H9 (cell line): ENCODE measurements at regions not wholly inside any gene's neighbourhood (a gene's known extent, or its start where the extent isn't known, plus 50 kb on each side); places are given as distances from the start of the nearest gene placed in this dataset.

Experiments used
- DNase-seq: peaks from one replicate; pipeline ENCODE4 v3.0.0-alpha.2; 2017
- H2AFZ ChIP-seq: one replicate; pipeline ENCODE4 v1.6.1; 2013; ENCODE audit warnings: mild to moderate bottlenecking, low read length, control low read depth, moderate library complexity
- H2AK5ac ChIP-seq: 2 replicates; pipeline ENCODE4 v1.6.1; 2013; ENCODE audit warnings: low read length, control low read depth, mixed read lengths; ENCODE audit not compliant: insufficient read length
- H2BK120ac ChIP-seq: one replicate; pipeline ENCODE4 v1.6.1; 2013; ENCODE audit warnings: low read depth, mild to moderate bottlenecking, low read length, control low read depth, inconsistent platforms; ENCODE audit not compliant: poor library complexity, severe bottlenecking
- H2BK12ac ChIP-seq: 2 replicates; pipeline ENCODE4 v1.6.1; 2013; ENCODE audit warnings: low read length, control low read depth, mixed read lengths, low read depth; ENCODE audit not compliant: insufficient read length
- H2BK15ac ChIP-seq: 2 replicates; pipeline ENCODE4 v1.6.1; 2013; ENCODE audit warnings: low read depth, low read length, control low read depth
- H2BK20ac ChIP-seq: one replicate; pipeline ENCODE4 v1.6.1; 2013; ENCODE audit warnings: low read depth, mild to moderate bottlenecking, low read length, control low read depth, inconsistent platforms; ENCODE audit not compliant: poor library complexity, severe bottlenecking
- H2BK5ac ChIP-seq: 2 replicates; pipeline ENCODE4 v1.6.1; 2013; ENCODE audit warnings: low read length, control low read depth, mixed read lengths; ENCODE audit not compliant: insufficient read length
- H3K14ac ChIP-seq: 2 replicates; pipeline ENCODE4 v1.6.1; 2013; ENCODE audit warnings: low read length, control low read depth; ENCODE audit not compliant: insufficient read depth
- H3K18ac ChIP-seq: 2 replicates; pipeline ENCODE4 v1.6.1; 2013; ENCODE audit warnings: low read depth, mild to moderate bottlenecking, mixed read lengths, low read length, control low read depth; ENCODE audit not compliant: insufficient read length
- H3K23ac ChIP-seq: 2 replicates; pipeline ENCODE4 v1.6.1; 2013; ENCODE audit warnings: low read length, control low read depth, mixed read lengths, low read depth; ENCODE audit not compliant: insufficient read length
- H3K23me2 ChIP-seq: 2 replicates; pipeline ENCODE4 v1.6.1; 2013; ENCODE audit warnings: low read depth, mild to moderate bottlenecking, mixed read lengths, low read length, control low read depth; ENCODE audit not compliant: insufficient read length, poor library complexity, severe bottlenecking
- H3K27ac ChIP-seq: 2 replicates; pipeline ENCODE4 v1.5.1; 2013; ENCODE audit warnings: low read length, control low read depth, mixed read lengths, low read depth; ENCODE audit not compliant: insufficient read length
- H3K27me3 ChIP-seq: 2 replicates; pipeline ENCODE4 v1.6.1; 2013; ENCODE audit warnings: low read length, control low read depth, inconsistent platforms; ENCODE audit not compliant: insufficient read depth
- H3K4ac ChIP-seq: 2 replicates; pipeline ENCODE4 v1.6.1; 2013; ENCODE audit warnings: low read depth, mild to moderate bottlenecking, control low read depth, inconsistent platforms, low read length, moderate library complexity
- H3K4me1 ChIP-seq: 2 replicates; pipeline ENCODE4 v1.6.1; 2013; ENCODE audit warnings: low read length, control low read depth, inconsistent platforms; ENCODE audit not compliant: insufficient read depth
- H3K4me2 ChIP-seq: 2 replicates; pipeline ENCODE4 v1.6.1; 2013; ENCODE audit warnings: low read length, control low read depth, mixed read lengths; ENCODE audit not compliant: insufficient read length, insufficient read depth
- H3K56ac ChIP-seq: 2 replicates; pipeline ENCODE4 v1.6.1; 2013; ENCODE audit warnings: low read depth, mild to moderate bottlenecking, mixed read lengths, low read length, control low read depth; ENCODE audit not compliant: insufficient read length
- H3K79me1 ChIP-seq: 2 replicates; pipeline ENCODE4 v1.6.1; 2013; ENCODE audit warnings: low read depth, mild to moderate bottlenecking, moderate library complexity, low read length, control low read depth, inconsistent platforms; ENCODE audit not compliant: insufficient read depth, poor library complexity, severe bottlenecking
- H3K79me2 ChIP-seq: 2 replicates; pipeline ENCODE4 v1.6.1; 2013; ENCODE audit warnings: low read length, control low read depth, inconsistent platforms; ENCODE audit not compliant: insufficient read depth
- H3K9ac ChIP-seq: 2 replicates; pipeline ENCODE4 v1.6.1; 2013; ENCODE audit warnings: low read length, control low read depth, mixed read lengths; ENCODE audit not compliant: insufficient read length; ENCODE audit errors: extremely low read depth
- H3K9me3 ChIP-seq: one replicate; pipeline ENCODE4 v1.6.1; 2013; ENCODE audit warnings: low read depth, low read length, inconsistent platforms; ENCODE audit not compliant: control insufficient read depth
- H3T11ph ChIP-seq: one replicate; pipeline ENCODE4 v1.6.1; 2013; ENCODE audit warnings: mild to moderate bottlenecking, low read length, control low read depth, inconsistent platforms
- H4K20me1 ChIP-seq: one replicate; pipeline ENCODE4 v1.6.1; 2013; ENCODE audit not compliant: control insufficient read depth, insufficient read length, insufficient read depth
- H4K5ac ChIP-seq: 2 replicates; pipeline ENCODE4 v1.6.1; 2013; ENCODE audit warnings: low read depth, mild to moderate bottlenecking, mixed read lengths, low read length, control low read depth; ENCODE audit not compliant: insufficient read length
- H4K8ac ChIP-seq: replicated peaks from 2 replicates; pipeline ENCODE4 v1.6.1; 2013; ENCODE audit warnings: low read length, control low read depth, mixed read lengths, low read depth; ENCODE audit not compliant: insufficient read length
- H4K91ac ChIP-seq: 2 replicates; pipeline ENCODE4 v1.6.1; 2013; ENCODE audit warnings: low read depth, mild to moderate bottlenecking, moderate library complexity, mixed read lengths, low read length, control low read depth; ENCODE audit not compliant: insufficient read length
- H3K27ac Mint-ChIP-seq, 3 experiments: 2 replicates in 2 of 3; 3 replicates in 1 of 3; pipeline ENCODE4 v1.8.0; 2020 to 2021; ENCODE audit warnings: mixed read lengths in 3 of 3, mild to moderate bottlenecking in 1 of 3, moderate library complexity in 1 of 3
- H3K27me3 Mint-ChIP-seq: 2 replicates; pipeline ENCODE4 v1.8.0; 2021; ENCODE audit warnings: low read depth, mild to moderate bottlenecking, moderate library complexity, mixed read lengths
- H3K36me3 Mint-ChIP-seq, 3 experiments: 2 replicates in 2 of 3; 3 replicates in 1 of 3; pipeline ENCODE4 v1.8.0; 2020 to 2021; ENCODE audit warnings: low read depth in 3 of 3, mixed read lengths in 3 of 3; ENCODE audit not compliant: insufficient read depth in 1 of 3
- H3K4me1 Mint-ChIP-seq, 2 experiments: 2 replicates each; pipeline ENCODE4 v1.8.0; 2020; ENCODE audit warnings: mixed read lengths in 2 of 2
- H3K4me3 Mint-ChIP-seq, 2 experiments: 2 replicates in 1 of 2; 3 replicates in 1 of 2; pipeline ENCODE4 v1.8.0; 2020 to 2021; ENCODE audit warnings: mild to moderate bottlenecking in 2 of 2, mixed read lengths in 2 of 2, moderate library complexity in 1 of 2
- H3K9me3 Mint-ChIP-seq, 2 experiments: 2 replicates in 1 of 2; 3 replicates in 1 of 2; pipeline ENCODE4 v1.8.0; 2020; ENCODE audit warnings: mild to moderate bottlenecking in 2 of 2, mixed read lengths in 2 of 2, moderate library complexity in 1 of 2
- CTCF ChIP-seq: fragments of 200-600 bp; sonication (generic); conservative IDR thresholded peaks from 3 replicates; pipeline ENCODE4 v1.8.0; 2021; ENCODE audit warnings: antibody characterized with exemption, mild to moderate bottlenecking
- WGBS: extraction: QIAGEN DNeasy Blood & Tissue Kit; methylation state at CpG from one replicate; pipeline ENCODE4 v1.1.7; 2013; ENCODE audit warnings: missing lambda C conversion rate, low lambda C conversion rate, mixed read lengths; ENCODE audit not compliant: insufficient read length; ENCODE audit errors: extremely low coverage; 5-methylcytosine and 5-hydroxymethylcytosine counted together

- Histone ChIP-seq H3K9ac (no peak overlapping the region), H3T11ph (no peak overlapping the region), H2AK5ac (no peak overlapping the region), H3K4me2 (no peak overlapping the region), H3K23ac (no peak overlapping the region), H2BK20ac (no peak overlapping the region), H4K5ac (no peak overlapping the region), H4K8ac (no peak overlapping the region), H3K56ac (no peak overlapping the region), H2BK5ac (no peak overlapping the region), H3K79me2 (no peaks in the 10 kb centered on the region), H3K23me2 (no peaks in the 10 kb centered on the region), H4K20me1 (no peaks in the 10 kb centered on the region), H3K27me3 (no peaks in the 10 kb centered on the region), H3K9me3 (no peaks in the 10 kb centered on the region), H2BK12ac (no peak overlapping the region), H4K91ac (no peak overlapping the region), H3K14ac (no peak overlapping the region), H2BK15ac (no peak overlapping the region), H3K4me1 (no peaks in the 10 kb centered on the region; the same call in 1 of the 2 replicates), H3K4ac (no peak overlapping the region), H3K79me1 (no peaks in the 10 kb centered on the region), H3K18ac (no peak overlapping the region), H2AFZ (no peak overlapping the region), H3K27ac (no peak overlapping the region), H2BK120ac (no peak overlapping the region)
- DNase-seq: no peak
- H3K4me3 Mint-ChIP-seq: no peak overlapping the region
- no peaks in the 10 kb centered on the region; the same call in 1 of the 2 replicates for H3K27me3 Mint-ChIP-seq
- 0 out of 7 replicates have a peak, but pooled peaks cover 0 to 2% (median 0%) of the 10 kb centered on the region in 3 experiments for H3K36me3 Mint-ChIP-seq
- peaks cover 0 to 3% of the 10 kb centered on the region in 2 experiments; a peak in 3 of 5 replicates for H3K9me3 Mint-ChIP-seq
- WGBS: no CpG with 5 or more reads among the region's 5 CpGs
- no peak overlapping the region for H3K27ac Mint-ChIP-seq
- peaks cover 12 to 13% of the 10 kb centered on the region in 2 experiments for H3K4me1 Mint-ChIP-seq
- TF ChIP-seq CTCF: no peak
These were observed 143.8 kb upstream of the SLC38A2 start for GRCh38 chr12:46516238-46516932.
